ENCODE measurements at regions not wholly inside any gene's neighbourhood (a gene's known extent, or its start where the extent isn't known, plus 50 kb on each side); places are given as distances from the start of the nearest gene placed in this dataset.

GRCh38 chr10:113446739-113447138, 106.1 kb upstream of the HABP2 start:
- WGBS (ENCODE audit: insufficient coverage) = 55% methylated on average over 1 of the region's 2 CpGs
- ATAC-seq (no peak), DNase-seq (no peak)
- Mint-ChIP-seq H3K9me3 (no peaks in the 10 kb centered on the region), H3K27ac (no peak overlapping the region), H3K27me3 (ENCODE audit: low read depth in 2 of 2) (peaks cover 11 to 26% of the 10 kb centered on the region in 2 donors), H3K4me1 (no peaks in the 10 kb centered on the region), H3K4me3 (no peak overlapping the region), H3K36me3 (no peaks in the 10 kb centered on the region)
- Histone ChIP-seq H3K27me3 (ENCODE audit: control insufficient read depth, insufficient read depth, low read length) (no peaks in the 10 kb centered on the region), H3K9me3 (ENCODE audit: control insufficient read depth, insufficient read depth, low read length) (no peaks in the 10 kb centered on the region), H3K36me3 (ENCODE audit: control insufficient read depth, insufficient read depth, low read length) (no peaks in the 10 kb centered on the region), H3K27ac (ENCODE audit: low read length) (no peak overlapping the region), H3K4me1 (ENCODE audit: control insufficient read depth, insufficient read depth, low read length) (no peaks in the 10 kb centered on the region), H3K4me3 (ENCODE audit: low read length) (no peak overlapping the region)
- intact Hi-C loops (cut with micrococcal nuclease) = no loop called here
- TF ChIP-seq CTCF (IDR thresholded peaks at IDR 0.05) = no peak

DNA sequence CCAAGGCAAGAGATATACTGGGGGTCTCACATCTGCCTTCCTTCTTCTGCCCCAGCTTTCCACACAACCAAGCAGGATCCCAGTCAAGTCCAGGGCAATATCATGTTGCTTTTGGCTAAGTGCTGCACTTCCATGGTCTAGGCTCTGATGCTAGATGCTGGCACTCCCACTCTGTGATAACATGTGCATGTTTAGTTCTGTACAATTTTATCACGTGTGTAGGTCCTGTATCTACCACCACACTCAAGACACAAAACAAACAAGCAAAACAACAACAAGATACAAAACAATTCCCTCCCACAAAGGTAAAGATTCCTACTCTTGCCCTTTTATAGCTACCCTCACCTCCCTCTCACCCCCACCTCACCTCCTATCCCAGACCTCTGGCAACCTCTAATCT, 105.6 kb upstream of the HABP2 start:
- ATAC-seq = no peak
- Histone ChIP-seq H3K36me3 (ENCODE audit: control insufficient read depth, insufficient read depth, low read length) (no peaks in the 10 kb centered on the region), H3K4me1 (ENCODE audit: control insufficient read depth, insufficient read depth, low read length) (no peaks in the 10 kb centered on the region), H3K27ac (ENCODE audit: low read length) (no peak overlapping the region), H3K27me3 (ENCODE audit: control insufficient read depth, insufficient read depth, low read length) (no peaks in the 10 kb centered on the region), H3K4me3 (ENCODE audit: low read length) (no peak overlapping the region), H3K9me3 (ENCODE audit: control insufficient read depth, insufficient read depth, low read length) (no peaks in the 10 kb centered on the region)
- Mint-ChIP-seq H3K36me3 (no peaks in the 10 kb centered on the region), H3K4me1 (no peaks in the 10 kb centered on the region), H3K27me3 (ENCODE audit: low read depth in 2 of 2) (peaks cover 12 to 26% of the 10 kb centered on the region in 2 donors), H3K9me3 (no peaks in the 10 kb centered on the region), H3K27ac (no peak overlapping the region), H3K4me3 (no peak overlapping the region)
- no peak for TF ChIP-seq CTCF (IDR thresholded peaks at IDR 0.05)
- 89% methylated on average over 1 of the region's 1 CpG for WGBS (ENCODE audit: insufficient coverage)
- no peak for DNase-seq
- intact Hi-C loops (cut with micrococcal nuclease) = no loop called here

- Mint-ChIP-seq H3K27me3 (ENCODE audit: low read depth in 2 of 2) (peaks cover 12 to 26% of the 10 kb centered on the region in 2 donors), H3K27ac (no peak overlapping the region), H3K36me3 (no peaks in the 10 kb centered on the region), H3K9me3 (no peaks in the 10 kb centered on the region), H3K4me3 (no peak overlapping the region), H3K4me1 (no peaks in the 10 kb centered on the region)
- intact Hi-C loops (cut with micrococcal nuclease) = no loop called here
- TF ChIP-seq CTCF (IDR thresholded peaks at IDR 0.05) = no peak
- H3K27ac ChIP-seq (ENCODE audit: low read length) = no peak overlapping the region
- no peak for ATAC-seq
- no peaks in the 10 kb centered on the region for H3K27me3 ChIP-seq (ENCODE audit: control insufficient read depth, insufficient read depth, low read length)
- no peaks in the 10 kb centered on the region for H3K36me3 ChIP-seq (ENCODE audit: control insufficient read depth, insufficient read depth, low read length)
- no peak for DNase-seq
- no peaks in the 10 kb centered on the region for H3K9me3 ChIP-seq (ENCODE audit: control insufficient read depth, insufficient read depth, low read length)
- no peak overlapping the region for H3K4me3 ChIP-seq (ENCODE audit: low read length)
- no peaks in the 10 kb centered on the region for H3K4me1 ChIP-seq (ENCODE audit: control insufficient read depth, insufficient read depth, low read length)
- 86% methylated on average over 5 of the region's 5 CpGs for WGBS (ENCODE audit: insufficient coverage)
Observed at GRCh38 chr10:113449006-113449695, 103.7 kb upstream of the HABP2 start.

Data from natural killer cell (primary cell).